Tibial nerve (tissue), 3 donors: ENCODE measurements at regions not wholly inside any gene's neighbourhood (a gene's known extent, or its start where the extent isn't known, plus 50 kb on each side); places are given as distances from the start of the nearest gene placed in this dataset.
A peak's percentile ranks its signal among the peaks of the same experiment; 100 is the strongest.

Experiments
- CTCF ChIP-seq, 5 experiments: fragments of 200-600 bp in 3 of 5; fragments of 450-650 bp in 2 of 5; sonication (generic) in 3 of 5; IDR thresholded peaks; one replicate each; pipeline ENCODE4 v1.5.1; 2016 to 2019; ENCODE audit warnings: antibody characterized with exemption in 5 of 5, mild to moderate bottlenecking in 3 of 5, moderate library complexity in 2 of 5
- POLR2A ChIP-seq, 2 donors: fragments of 450-650 bp; IDR thresholded peaks; one replicate each; pipeline ENCODE4 v1.6.1; 2017; ENCODE audit warnings: antibody characterized with exemption in 2 of 2, mild to moderate bottlenecking in 2 of 2, moderate library complexity in 2 of 2

GRCh38 chr14:106417224-106418049 is 891.1 kb downstream of the TMEM121 start:
- TF ChIP-seq CTCF (IDR thresholded peaks at IDR 0.05) (peak in 3 of 5 experiments; percentile 13 to 46 (median 24)), POLR2A (IDR thresholded peaks at IDR 0.05) (no peak)
